ENCODE measurements at regions not wholly inside any gene's neighbourhood (a gene's known extent, or its start where the extent isn't known, plus 50 kb on each side); places are given as distances from the start of the nearest gene placed in this dataset.

- H2BK20ac ChIP-seq (ENCODE audit: low read length), result no peak overlapping the region
- H4K20me1 ChIP-seq (replicated peaks in 1 of 2; ENCODE audit: control insufficient read depth in 1 of 2, insufficient read depth in 2 of 2, low read length in 2 of 2), result no peaks in the 10 kb centered on the region
- H4K5ac ChIP-seq (ENCODE audit: insufficient read length, low read depth, low read length), result no peak overlapping the region
- H2AK5ac ChIP-seq (ENCODE audit: low read depth, low read length), result no peak overlapping the region
- no peak overlapping the region for H3K14ac ChIP-seq (ENCODE audit: insufficient read length)
- no peaks in the 10 kb centered on the region for H3K27me3 ChIP-seq (replicated peaks in 1 of 4; ENCODE audit: control insufficient read depth in 3 of 4, extremely low read depth in 1 of 4, insufficient read depth in 3 of 4, low read length in 3 of 4)
- no peak overlapping the region for H3K56ac ChIP-seq (replicated peaks; ENCODE audit: insufficient read length, low read depth, low read length)
- no peak overlapping the region for H4K91ac ChIP-seq (replicated peaks; ENCODE audit: insufficient read length, low read length)
- H2BK5ac ChIP-seq (ENCODE audit: low read depth, low read length), result no peak overlapping the region
- no peak overlapping the region for H3K23ac ChIP-seq (ENCODE audit: insufficient read length)
- no peaks in the 10 kb centered on the region for H3K9me3 ChIP-seq (ENCODE audit: insufficient read depth in 2 of 2, low read depth in 1 of 2, low read length in 1 of 2)
- TF ChIP-seq CHD1 (IDR thresholded peaks at IDR 0.05; ENCODE audit: low read depth, low read length) (no peak), RNF2 (IDR thresholded peaks at IDR 0.05; ENCODE audit: borderline replicate concordance, low read depth, low read length, missing control alignments, poor library complexity, severe bottlenecking) (no peak), KDM5A (IDR thresholded peaks at IDR 0.05; ENCODE audit: low read length) (no peak), YY1 (IDR thresholded peaks at IDR 0.05; ENCODE audit: low read depth, low read length) (no peak), EZH2 (IDR thresholded peaks at IDR 0.05; ENCODE audit: low read depth, low read length, severe bottlenecking) (no peak), POLR2A (IDR thresholded peaks at IDR 0.05; ENCODE audit: control extremely low read depth in 1 of 2, low read depth in 2 of 2, low read length in 2 of 2) (no peak), JUN (IDR thresholded peaks at IDR 0.05; ENCODE audit: low read depth, low read length) (no peak), KDM4A (IDR thresholded peaks at IDR 0.05; ENCODE audit: low read depth, low read length, severe bottlenecking) (no peak), TCF12 (IDR thresholded peaks at IDR 0.05; ENCODE audit: low read depth, low read length) (no peak), GABPA (IDR thresholded peaks at IDR 0.05; ENCODE audit: borderline replicate concordance, insufficient read depth, low read length) (no peak)
- H3K18ac ChIP-seq (ENCODE audit: extremely low read depth, low read length), result no peak overlapping the region
- no peak for DNase-seq (ENCODE audit: low read depth in 1 of 2, low spot score in 2 of 2)
- H3K4me2 ChIP-seq (ENCODE audit: insufficient read depth in 1 of 2, low read depth in 2 of 2, low read length in 2 of 2), result no peak overlapping the region
- no peaks in the 10 kb centered on the region for H3K23me2 ChIP-seq (ENCODE audit: low read depth, low read length)
- no peak overlapping the region for H3K4me3 ChIP-seq (ENCODE audit: extremely low read depth in 1 of 4, insufficient read depth in 2 of 4, low read depth in 3 of 4, low read length in 4 of 4)
- H2BK15ac ChIP-seq (ENCODE audit: low read length), result no peak overlapping the region
- no peak overlapping the region for H3K9ac ChIP-seq (replicated peaks in 1 of 4; ENCODE audit: extremely low read depth in 1 of 4, low read depth in 3 of 4, low read length in 3 of 4)
- H3K27ac ChIP-seq (ENCODE audit: low read depth, low read length), result no peak overlapping the region
- no peak for FAIRE-seq
- H2BK12ac ChIP-seq (ENCODE audit: low read depth, low read length), result no peak overlapping the region
- POLR2A ChIA-PET (ENCODE audit: partially characterized antibody), result no interaction called here
- H2AFZ ChIP-seq (ENCODE audit: low read length), result no peak overlapping the region
- CTCF ChIA-PET (ENCODE audit: partially characterized antibody), result no interaction called here
- H4K8ac ChIP-seq (ENCODE audit: extremely low read depth, insufficient read depth, low read length), result no peak overlapping the region
- H2BK120ac ChIP-seq (replicated peaks; ENCODE audit: low read depth, low read length), result no peak overlapping the region
- no peaks in the 10 kb centered on the region; a peak in 1 of 7 replicates for H3K4me1 ChIP-seq (replicated peaks in 1 of 4; ENCODE audit: control insufficient read depth in 3 of 4, insufficient read depth in 4 of 4, low read length in 3 of 4)
- H3K79me2 ChIP-seq (ENCODE audit: control insufficient read depth in 1 of 2, insufficient read depth in 2 of 2, low read length in 2 of 2), result no peaks in the 10 kb centered on the region
- H3K4ac ChIP-seq (replicated peaks; ENCODE audit: insufficient read length, low read depth, low read length), result no peak overlapping the region
- no peaks in the 10 kb centered on the region for H3K36me3 ChIP-seq (ENCODE audit: control insufficient read depth in 2 of 4, insufficient read depth in 4 of 4, low read length in 3 of 4)
- H3K79me1 ChIP-seq (ENCODE audit: low read depth, low read length), result no peaks in the 10 kb centered on the region
- 79% methylated on average over 8 of the region's 8 CpGs; no CpG with 5 or more reads in 1 of the 2 experiments for WGBS, 2 experiments (ENCODE audit: extremely low coverage in 1 of 2, insufficient coverage in 1 of 2, insufficient read length in 1 of 2, insufficient replicate concordance in 2 of 2, low coverage in 1 of 2, low lambda C conversion rate in 2 of 2, missing lambda C conversion rate in 1 of 2)
These were observed 238.5 kb upstream of the KCNMB2 start for GRCh38 chr3:178297740-178298139.
